ENCODE measurements at regions not wholly inside any gene's neighbourhood (a gene's known extent, or its start where the extent isn't known, plus 50 kb on each side); places are given as distances from the start of the nearest gene placed in this dataset.

DNA sequence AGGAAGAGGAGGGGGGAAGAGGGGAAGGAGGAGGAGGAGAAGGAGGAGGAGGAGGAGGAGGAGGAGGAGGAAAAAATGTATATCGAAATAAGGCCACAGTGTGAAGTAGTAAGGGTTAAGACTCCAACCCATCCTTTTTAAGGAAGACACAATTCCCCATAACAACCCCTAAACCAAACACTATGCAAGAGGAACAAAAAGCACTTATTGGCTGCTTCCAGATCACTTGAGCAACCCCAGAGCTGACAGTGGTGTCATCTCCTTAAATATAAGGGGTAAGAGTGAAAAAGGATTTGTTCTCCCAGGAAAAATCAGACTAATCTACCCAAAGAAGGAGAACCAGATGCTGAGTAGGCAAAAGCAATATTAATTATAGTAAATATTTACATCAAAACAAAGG is 169.1 kb upstream of the SASH1 start:
- Histone ChIP-seq H3K9me3 (ENCODE audit: control extremely low read depth in 1 of 5, control insufficient read depth in 4 of 5, insufficient read depth in 2 of 5, low read depth in 1 of 5, low read length in 4 of 5) (no peaks in the 10 kb centered on the region), H3K27me3 (replicated peaks in 2 of 5; ENCODE audit: control insufficient read depth in 4 of 5, insufficient read depth in 5 of 5, low read length in 4 of 5) (peaks cover 4 to 33% (median 13%) of the 10 kb centered on the region in 5 experiments), H3K36me3 (ENCODE audit: control insufficient read depth in 4 of 4, insufficient read depth in 4 of 4, low read length in 3 of 4) (no peaks in the 10 kb centered on the region), H3K27ac (ENCODE audit: insufficient read depth in 1 of 2, low read depth in 1 of 2, low read length in 2 of 2, poor library complexity in 1 of 2, severe bottlenecking in 2 of 2) (no peak overlapping the region), H3K4me1 (ENCODE audit: control extremely low read depth in 1 of 4, control insufficient read depth in 4 of 4, insufficient read depth in 4 of 4, low read length in 3 of 4) (no peaks in the 10 kb centered on the region), H3K4me3 (ENCODE audit: control insufficient read depth in 1 of 7, extremely low read depth in 1 of 7, insufficient read depth in 4 of 7, low read depth in 2 of 7, low read length in 6 of 7) (no peak overlapping the region)
- WGBS (ENCODE audit: insufficient coverage): no CpG with 5 or more reads among the region's 1 CpG
- ChIA-PET POLR2A (no interaction called here), CTCF (no interaction called here)
- DNase-seq: no peak

DNA sequence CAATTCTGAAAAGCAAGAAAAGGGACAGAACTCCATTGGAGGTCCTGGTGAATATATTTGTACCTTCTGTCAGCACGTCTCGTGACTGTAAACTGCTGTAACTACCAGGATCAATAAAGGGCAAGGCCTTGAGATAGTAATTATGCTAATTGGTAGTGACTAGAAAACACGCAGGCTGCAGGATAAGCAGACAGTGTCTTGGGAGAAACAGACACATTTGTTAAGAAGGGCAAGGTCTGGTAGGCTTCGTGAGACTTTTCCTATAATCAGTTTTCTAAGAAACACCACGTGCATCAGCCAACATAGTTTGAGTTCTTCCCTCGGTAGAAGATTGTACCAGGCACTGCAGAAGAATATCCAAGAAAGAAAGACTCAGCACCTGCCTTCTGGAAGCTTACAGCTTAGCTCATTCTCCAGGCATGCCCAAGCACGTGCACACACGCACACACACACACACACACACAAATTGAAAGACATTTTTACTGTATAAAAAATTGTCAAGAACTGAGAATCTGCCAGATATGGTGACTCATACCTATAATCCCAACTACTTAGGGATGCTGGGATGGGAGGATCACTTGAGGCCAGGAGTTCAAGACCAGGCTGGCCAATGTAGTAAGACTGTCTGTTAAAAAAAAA is 167.0 kb upstream of the SASH1 start:
- H3K9me3 ChIP-seq (ENCODE audit: control extremely low read depth in 1 of 5, control insufficient read depth in 4 of 5, insufficient read depth in 2 of 5, low read depth in 1 of 5, low read length in 4 of 5): no peaks in the 10 kb centered on the region
- DNase-seq: no peak
- 93% methylated on average over 5 of the region's 8 CpGs for WGBS (ENCODE audit: insufficient coverage)
- H3K27me3 ChIP-seq (replicated peaks in 2 of 5; ENCODE audit: control insufficient read depth in 4 of 5, insufficient read depth in 5 of 5, low read length in 4 of 5): peaks cover 2 to 27% (median 8%) of the 10 kb centered on the region in 5 experiments
- CTCF ChIA-PET: interaction anchor here (0.7 to 2.5 kb wide), 11 partner anchors 8 to 670 kb away, joined by 3 to 14 read pairs (median 4); no protein-coding TSS in a partner anchor
- POLR2A ChIA-PET: no interaction called here
- H3K36me3 ChIP-seq (ENCODE audit: control insufficient read depth in 4 of 4, insufficient read depth in 4 of 4, low read length in 3 of 4): no peaks in the 10 kb centered on the region
- H3K27ac ChIP-seq (ENCODE audit: insufficient read depth in 1 of 2, low read depth in 1 of 2, low read length in 2 of 2, poor library complexity in 1 of 2, severe bottlenecking in 2 of 2): no peak overlapping the region
- H3K4me3 ChIP-seq (ENCODE audit: control insufficient read depth in 1 of 7, extremely low read depth in 1 of 7, insufficient read depth in 4 of 7, low read depth in 2 of 7, low read length in 6 of 7): no peak overlapping the region
- no peaks in the 10 kb centered on the region for H3K4me1 ChIP-seq (ENCODE audit: control extremely low read depth in 1 of 4, control insufficient read depth in 4 of 4, insufficient read depth in 4 of 4, low read length in 3 of 4)

DNA sequence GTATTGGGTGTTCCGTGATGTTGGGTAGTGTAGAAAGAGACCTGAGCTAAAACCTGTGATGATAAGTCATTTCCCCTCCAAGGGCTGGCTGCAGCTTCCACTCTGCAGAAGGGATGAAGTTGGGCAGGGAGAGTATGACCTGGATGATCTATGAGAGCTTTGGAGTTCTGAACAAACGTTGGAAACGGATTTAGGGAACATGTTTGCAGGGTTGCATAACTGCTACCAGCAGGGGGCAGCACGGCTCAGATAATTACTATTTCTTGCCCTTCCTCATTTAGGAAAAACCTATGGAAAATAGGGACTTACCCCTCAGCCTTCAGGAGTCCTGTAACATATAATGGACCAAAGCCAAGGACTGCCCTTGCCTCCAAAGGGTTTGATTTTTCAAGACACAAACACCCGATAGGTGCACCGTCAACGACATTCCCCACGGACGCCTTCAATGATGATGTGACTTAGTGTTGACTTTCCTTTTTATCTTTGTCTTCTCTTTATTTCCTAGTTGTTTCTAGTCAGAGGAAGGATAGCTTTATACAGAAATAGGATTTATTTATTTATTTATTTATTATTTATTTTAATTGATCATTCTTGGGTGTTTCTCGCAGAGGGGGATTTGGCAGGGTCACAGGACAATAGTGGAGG is 164.9 kb upstream of the SASH1 start:
- WGBS (ENCODE audit: insufficient coverage): 51% methylated on average over 5 of the region's 10 CpGs
- Histone ChIP-seq H3K4me1 (ENCODE audit: control extremely low read depth in 1 of 4, control insufficient read depth in 4 of 4, insufficient read depth in 4 of 4, low read length in 3 of 4) (no peaks in the 10 kb centered on the region), H3K27me3 (replicated peaks in 2 of 5; ENCODE audit: control insufficient read depth in 4 of 5, insufficient read depth in 5 of 5, low read length in 4 of 5) (peaks cover 3 to 36% (median 18%) of the 10 kb centered on the region in 5 experiments), H3K36me3 (ENCODE audit: control insufficient read depth in 4 of 4, insufficient read depth in 4 of 4, low read length in 3 of 4) (no peaks in the 10 kb centered on the region), H3K4me3 (ENCODE audit: control insufficient read depth in 1 of 7, extremely low read depth in 1 of 7, insufficient read depth in 4 of 7, low read depth in 2 of 7, low read length in 6 of 7) (no peak overlapping the region), H3K27ac (ENCODE audit: insufficient read depth in 1 of 2, low read depth in 1 of 2, low read length in 2 of 2, poor library complexity in 1 of 2, severe bottlenecking in 2 of 2) (no peak overlapping the region), H3K9me3 (ENCODE audit: control extremely low read depth in 1 of 5, control insufficient read depth in 4 of 5, insufficient read depth in 2 of 5, low read depth in 1 of 5, low read length in 4 of 5) (no peaks in the 10 kb centered on the region)
- peak; percentile 14 to 44 (median 18) for DNase-seq
- CTCF ChIA-PET: interaction anchor here (0.6 to 2.5 kb wide), 24 partner anchors 9 to 1072 kb away, joined by 3 to 14 read pairs (median 4); no protein-coding TSS in a partner anchor
- POLR2A ChIA-PET: no interaction called here

DNA sequence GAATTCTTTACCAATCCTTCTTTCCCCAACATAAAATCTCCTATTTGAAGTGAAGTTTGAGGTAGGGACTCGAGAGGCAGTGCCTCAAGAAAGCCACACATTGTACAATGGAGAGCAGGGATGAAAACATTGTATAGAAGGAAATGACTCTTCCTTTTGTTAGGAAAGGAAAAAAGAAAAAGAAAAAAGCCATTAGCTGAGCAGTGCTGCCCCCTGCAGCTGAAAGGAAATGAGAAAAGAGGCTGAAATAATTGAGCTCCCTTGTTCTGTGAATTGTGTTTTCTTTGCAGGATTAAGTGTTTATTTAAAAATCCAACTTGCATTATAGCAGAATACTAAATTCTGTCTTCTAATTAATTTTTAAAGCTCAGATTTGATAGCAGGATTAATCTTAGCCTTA is 162.9 kb upstream of the SASH1 start:
- CTCF ChIA-PET: interaction anchor here (0.7 to 2.1 kb wide), 17 partner anchors 10 to 674 kb away, joined by 3 to 10 read pairs (median 4); no protein-coding TSS in a partner anchor
- no CpG with 5 or more reads among the region's 1 CpG for WGBS (ENCODE audit: insufficient coverage)
- Histone ChIP-seq H3K4me1 (ENCODE audit: control extremely low read depth in 1 of 4, control insufficient read depth in 4 of 4, insufficient read depth in 4 of 4, low read length in 3 of 4) (no peaks in the 10 kb centered on the region), H3K4me3 (ENCODE audit: control insufficient read depth in 1 of 7, extremely low read depth in 1 of 7, insufficient read depth in 4 of 7, low read depth in 2 of 7, low read length in 6 of 7) (no peak overlapping the region), H3K9me3 (ENCODE audit: control extremely low read depth in 1 of 5, control insufficient read depth in 4 of 5, insufficient read depth in 2 of 5, low read depth in 1 of 5, low read length in 4 of 5) (no peaks in the 10 kb centered on the region), H3K27ac (ENCODE audit: insufficient read depth in 1 of 2, low read depth in 1 of 2, low read length in 2 of 2, poor library complexity in 1 of 2, severe bottlenecking in 2 of 2) (no peak overlapping the region), H3K36me3 (ENCODE audit: control insufficient read depth in 4 of 4, insufficient read depth in 4 of 4, low read length in 3 of 4) (no peaks in the 10 kb centered on the region), H3K27me3 (replicated peaks in 2 of 5; ENCODE audit: control insufficient read depth in 4 of 5, insufficient read depth in 5 of 5, low read length in 4 of 5) (peaks cover 14 to 47% (median 17%) of the 10 kb centered on the region in 5 experiments)
- POLR2A ChIA-PET: no interaction called here
- peak in 1 of 3 donors; percentile 7 for DNase-seq

DNA sequence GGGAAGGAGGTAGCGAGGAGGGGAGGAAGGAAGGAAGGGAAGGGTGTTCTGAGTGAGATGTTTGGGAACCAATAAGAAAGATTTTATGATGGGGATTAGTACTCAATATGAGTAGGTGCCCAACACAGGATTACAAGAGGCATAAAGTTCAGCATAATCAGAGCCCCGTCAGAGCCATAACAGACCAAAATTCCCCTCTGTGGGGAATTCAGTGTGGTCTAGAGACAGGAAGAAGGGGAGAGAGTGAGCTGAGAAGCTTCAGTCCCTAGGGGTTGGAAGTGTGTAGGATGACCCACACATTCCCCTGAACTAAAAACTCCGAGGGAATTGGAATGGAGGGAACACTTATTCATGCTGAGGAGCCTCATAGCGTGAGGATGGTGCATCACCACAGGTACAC is 160.3 kb upstream of the SASH1 start:
- DNase-seq: no peak
- Histone ChIP-seq H3K4me1 (ENCODE audit: control extremely low read depth in 1 of 4, control insufficient read depth in 4 of 4, insufficient read depth in 4 of 4, low read length in 3 of 4) (no peaks in the 10 kb centered on the region), H3K27me3 (replicated peaks in 2 of 5; ENCODE audit: control insufficient read depth in 4 of 5, insufficient read depth in 5 of 5, low read length in 4 of 5) (peaks cover 12 to 61% (median 19%) of the 10 kb centered on the region in 5 experiments), H3K27ac (ENCODE audit: insufficient read depth in 1 of 2, low read depth in 1 of 2, low read length in 2 of 2, poor library complexity in 1 of 2, severe bottlenecking in 2 of 2) (no peak overlapping the region), H3K4me3 (ENCODE audit: control insufficient read depth in 1 of 7, extremely low read depth in 1 of 7, insufficient read depth in 4 of 7, low read depth in 2 of 7, low read length in 6 of 7) (no peak overlapping the region), H3K9me3 (ENCODE audit: control extremely low read depth in 1 of 5, control insufficient read depth in 4 of 5, insufficient read depth in 2 of 5, low read depth in 1 of 5, low read length in 4 of 5) (no peaks in the 10 kb centered on the region), H3K36me3 (ENCODE audit: control insufficient read depth in 4 of 4, insufficient read depth in 4 of 4, low read length in 3 of 4) (no peaks in the 10 kb centered on the region)
- POLR2A ChIA-PET: no interaction called here
- WGBS (ENCODE audit: insufficient coverage): 97% methylated on average over 3 of the region's 4 CpGs
- CTCF ChIA-PET: interaction anchor here (1.0 to 1.1 kb wide), 2 partner anchors 9 to 284 kb away, joined by 3 read pairs; no protein-coding TSS in a partner anchor

DNA sequence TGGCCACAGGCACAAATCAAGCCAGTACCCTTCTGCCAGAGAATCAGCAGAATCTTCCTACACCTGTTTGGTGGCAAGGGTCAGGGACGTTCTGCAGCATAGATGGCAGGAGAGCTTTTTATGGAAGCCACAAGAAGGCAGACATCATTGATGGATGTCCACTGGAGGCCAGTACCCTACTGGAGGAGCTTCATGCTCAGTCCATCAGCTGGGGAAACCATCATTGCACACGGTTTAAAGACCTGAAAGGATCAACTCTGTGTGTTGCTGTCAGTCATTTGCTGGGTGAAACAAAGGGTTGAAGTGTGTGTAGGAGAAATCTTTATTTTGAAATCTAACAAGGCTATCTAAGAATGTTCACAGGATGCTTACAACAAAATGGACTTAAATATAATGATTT is 158.9 kb upstream of the SASH1 start:
- WGBS (ENCODE audit: insufficient coverage): 86% methylated on average over 1 of the region's 2 CpGs
- no peak for DNase-seq
- Histone ChIP-seq H3K27ac (ENCODE audit: insufficient read depth in 1 of 2, low read depth in 1 of 2, low read length in 2 of 2, poor library complexity in 1 of 2, severe bottlenecking in 2 of 2) (no peak overlapping the region), H3K9me3 (ENCODE audit: control extremely low read depth in 1 of 5, control insufficient read depth in 4 of 5, insufficient read depth in 2 of 5, low read depth in 1 of 5, low read length in 4 of 5) (no peaks in the 10 kb centered on the region), H3K36me3 (ENCODE audit: control insufficient read depth in 4 of 4, insufficient read depth in 4 of 4, low read length in 3 of 4) (no peaks in the 10 kb centered on the region), H3K4me3 (ENCODE audit: control insufficient read depth in 1 of 7, extremely low read depth in 1 of 7, insufficient read depth in 4 of 7, low read depth in 2 of 7, low read length in 6 of 7) (no peak overlapping the region), H3K4me1 (ENCODE audit: control extremely low read depth in 1 of 4, control insufficient read depth in 4 of 4, insufficient read depth in 4 of 4, low read length in 3 of 4) (no peaks in the 10 kb centered on the region), H3K27me3 (replicated peaks in 2 of 5; ENCODE audit: control insufficient read depth in 4 of 5, insufficient read depth in 5 of 5, low read length in 4 of 5) (peaks cover 16 to 75% (median 31%) of the 10 kb centered on the region in 5 experiments)
- ChIA-PET POLR2A (no interaction called here), CTCF (no interaction called here)

DNA sequence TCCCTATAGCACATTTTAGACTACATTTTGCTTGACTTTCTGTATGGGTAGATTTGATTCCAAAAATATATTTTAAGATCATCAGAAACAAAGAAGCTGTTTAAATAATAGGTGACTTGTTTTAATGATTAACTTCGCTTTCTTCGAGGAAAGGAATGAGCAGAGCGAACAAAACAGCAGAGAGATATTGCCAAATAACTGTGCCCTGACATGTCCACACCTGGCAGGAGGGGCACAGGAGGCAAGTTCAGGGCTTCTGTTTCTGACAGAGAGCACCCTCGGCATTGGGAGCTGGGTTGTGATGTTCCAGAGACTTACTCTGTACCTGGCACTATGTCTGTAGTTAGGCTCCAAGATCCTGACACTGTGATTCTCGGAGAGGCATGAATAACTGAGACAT is 155.7 kb upstream of the SASH1 start:
- Histone ChIP-seq H3K27me3 (replicated peaks in 2 of 5; ENCODE audit: control insufficient read depth in 4 of 5, insufficient read depth in 5 of 5, low read length in 4 of 5) (peaks cover 15 to 75% (median 29%) of the 10 kb centered on the region in 5 experiments), H3K4me3 (ENCODE audit: control insufficient read depth in 1 of 7, extremely low read depth in 1 of 7, insufficient read depth in 4 of 7, low read depth in 2 of 7, low read length in 6 of 7) (no peak overlapping the region), H3K36me3 (ENCODE audit: control insufficient read depth in 4 of 4, insufficient read depth in 4 of 4, low read length in 3 of 4) (no peaks in the 10 kb centered on the region), H3K4me1 (ENCODE audit: control extremely low read depth in 1 of 4, control insufficient read depth in 4 of 4, insufficient read depth in 4 of 4, low read length in 3 of 4) (no peaks in the 10 kb centered on the region), H3K9me3 (ENCODE audit: control extremely low read depth in 1 of 5, control insufficient read depth in 4 of 5, insufficient read depth in 2 of 5, low read depth in 1 of 5, low read length in 4 of 5) (no peaks in the 10 kb centered on the region), H3K27ac (ENCODE audit: insufficient read depth in 1 of 2, low read depth in 1 of 2, low read length in 2 of 2, poor library complexity in 1 of 2, severe bottlenecking in 2 of 2) (no peak overlapping the region)
- WGBS (ENCODE audit: insufficient coverage): 95% methylated on average over 4 of the region's 5 CpGs
- DNase-seq: no peak
- ChIA-PET POLR2A (no interaction called here), CTCF (interaction anchor here (0.7 kb wide), 1 partner anchor 10 kb away, joined by 3 read pairs; no protein-coding TSS in a partner anchor)

All from common myeloid progenitor, CD34-positive (primary cell).